K562 (cell line): ENCODE measurements at regions not wholly inside any gene's neighbourhood (a gene's known extent, or its start where the extent isn't known, plus 50 kb on each side); places are given as distances from the start of the nearest gene placed in this dataset.

Experiments
- CBX8 ChIP-seq: fragments of 200-600 bp; sonication (generic); IDR thresholded peaks from 2 replicates; pipeline ENCODE4 v1.6.1; 2012; ENCODE audit warnings: borderline replicate concordance, mixed run types, low read depth, mild to moderate bottlenecking, moderate library complexity, mixed read lengths, low read length, control low read depth, inconsistent platforms; ENCODE audit not compliant: poor library complexity, severe bottlenecking; ENCODE audit errors: extremely low read depth
- ETV1 ChIP-seq: fragments of 450-650 bp; conservative IDR thresholded peaks from 2 replicates; pipeline ENCODE4 v1.6.1; 2016; ENCODE audit warnings: missing genetic modification characterization, control low read depth, low read depth, missing compliant biosample characterization
- GABPA ChIP-seq: fragments of 200-800 bp; sonication (Bioruptor generic); conservative IDR thresholded peaks from 2 replicates; pipeline ENCODE4 v1.6.1; 2016; ENCODE audit warnings: low read depth, missing genetic modification characterization, missing compliant biosample characterization
- NCOR1 ChIP-seq: fragments of 450-650 bp; IDR thresholded peaks from 2 replicates; pipeline ENCODE4 v1.6.1; 2016; ENCODE audit warnings: mild to moderate bottlenecking, moderate library complexity
- NFE2L1 ChIP-seq: fragments of 450-650 bp; IDR thresholded peaks from 2 replicates; pipeline ENCODE4 v1.6.1; 2016; ENCODE audit warnings: missing genetic modification characterization, low read depth, mild to moderate bottlenecking, missing compliant biosample characterization, moderate library complexity, borderline replicate concordance
- NR1H2 ChIP-seq: sonication (generic); formaldehyde crosslinking; IDR thresholded peaks from 2 replicates; pipeline ENCODE4 v1.4.0; 2020; ENCODE audit warnings: mild to moderate bottlenecking, missing genetic modification reagents
- PCBP2 ChIP-seq: fragments of 200-400 bp; formaldehyde crosslinking; IDR thresholded peaks from 2 replicates; pipeline ENCODE4 v1.6.1; 2018; ENCODE audit warnings: low read length, low read depth, mild to moderate bottlenecking, moderate library complexity; ENCODE audit not compliant: poor library complexity, severe bottlenecking
- POLR2AphosphoS2 ChIP-seq: IDR thresholded peaks from 2 replicates; pipeline ENCODE4 v1.6.1; 2012; ENCODE audit warnings: low read length, improper control_type of control experiment
- POLR3A ChIP-seq: IDR thresholded peaks from 2 replicates; pipeline ENCODE4 v1.6.1; 2011; ENCODE audit warnings: borderline replicate concordance, mild to moderate bottlenecking, moderate library complexity; ENCODE audit not compliant: insufficient read length, insufficient read depth; ENCODE audit errors: extremely low read depth
- SAP30 ChIP-seq: fragments of 200-600 bp; sonication (generic); IDR thresholded peaks from 2 replicates; pipeline ENCODE4 v1.6.1; 2012; ENCODE audit warnings: borderline replicate concordance, low read depth, mild to moderate bottlenecking, moderate library complexity, low read length, control low read depth, inconsistent platforms; ENCODE audit not compliant: insufficient read depth, poor library complexity, severe bottlenecking
- ZNF75A ChIP-seq: fragments of 450-650 bp; formaldehyde crosslinking; IDR thresholded peaks from 2 replicates; pipeline ENCODE4 v1.4.0; 2020; ENCODE audit warnings: mild to moderate bottlenecking
- ZZZ3 ChIP-seq: fragments of 450-650 bp; IDR thresholded peaks from 2 replicates; pipeline ENCODE4 v1.6.1; 2016; ENCODE audit warnings: antibody characterized with exemption, mild to moderate bottlenecking, moderate library complexity
- TF ChIP-seq, protein P1 (sequence below), 2 experiments: fragments of 450-650 bp in 1 of 2; sonication (generic) in 1 of 2; formaldehyde crosslinking; conservative IDR thresholded peaks; 2 replicates each; pipeline versions ENCODE4 v1.4.0 to v1.8.1; 2020 to 2022; ENCODE audit warnings: mild to moderate bottlenecking in 1 of 2, missing genetic modification reagents in 1 of 2
- TF ChIP-seq, protein P2 (sequence below), 2 experiments: fragments of 450-650 bp in 1 of 2; sonication (generic) in 1 of 2; formaldehyde crosslinking in 1 of 2; IDR thresholded peaks in 1 of 2; conservative IDR thresholded peaks in 1 of 2; 2 replicates each; pipeline versions ENCODE4 v1.6.1 to v1.8.1; 2016 to 2023; ENCODE audit warnings: mild to moderate bottlenecking in 2 of 2, moderate library complexity in 2 of 2, inconsistent platforms in 1 of 2, missing genetic modification reagents in 1 of 2
- TF ChIP-seq, protein P3 (sequence below): sonication (generic); formaldehyde crosslinking; IDR thresholded peaks from 2 replicates; pipeline ENCODE4 v1.8.1; 2023; ENCODE audit warnings: mild to moderate bottlenecking, missing genetic modification reagents
- TF ChIP-seq, protein P4 (sequence below): sonication (generic); formaldehyde crosslinking; IDR thresholded peaks from 2 replicates; pipeline ENCODE4 v1.4.0; 2020; ENCODE audit warnings: mild to moderate bottlenecking, missing genetic modification reagents
- TF ChIP-seq, protein P5 (sequence below): fragments of 250-450 bp; sonication (Bioruptor Pico); IDR thresholded peaks from 2 replicates; pipeline ENCODE4 v1.4.0; 2020; ENCODE audit warnings: borderline replicate concordance

DNA sequence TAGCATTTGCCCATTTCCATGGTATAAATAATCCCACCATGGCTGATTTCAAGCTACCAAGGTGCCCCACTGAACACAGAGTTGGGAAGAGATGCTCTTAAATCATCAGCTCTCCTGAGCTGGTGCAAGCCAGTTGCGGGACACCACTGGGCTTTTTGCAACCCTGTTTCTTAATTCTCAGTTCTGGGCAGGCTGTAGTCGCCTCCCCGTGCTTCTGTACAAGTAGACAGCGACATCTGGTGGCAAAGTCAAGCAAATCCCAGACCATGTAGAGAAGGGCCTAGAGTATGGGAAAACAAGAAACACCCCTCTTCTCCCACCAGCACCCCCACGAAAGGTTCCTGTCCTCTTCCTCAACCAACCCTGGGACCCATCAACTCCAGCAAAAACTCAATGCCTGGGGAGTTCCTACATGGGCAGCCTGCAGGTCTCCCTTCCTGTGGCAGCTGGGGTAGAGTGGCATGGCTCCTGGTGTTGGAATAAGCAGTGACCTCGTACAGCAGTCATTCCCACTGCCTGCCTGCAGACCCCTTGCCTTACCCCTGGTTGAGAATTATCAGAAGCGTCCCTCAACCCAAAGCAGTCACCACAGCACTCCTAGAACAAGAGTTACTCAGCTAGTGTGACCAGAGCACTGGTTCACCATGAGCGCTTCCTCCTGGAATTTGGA, 68.4 kb downstream of the IGLL5 start (continued):
- TF ChIP-seq, protein P1, sequence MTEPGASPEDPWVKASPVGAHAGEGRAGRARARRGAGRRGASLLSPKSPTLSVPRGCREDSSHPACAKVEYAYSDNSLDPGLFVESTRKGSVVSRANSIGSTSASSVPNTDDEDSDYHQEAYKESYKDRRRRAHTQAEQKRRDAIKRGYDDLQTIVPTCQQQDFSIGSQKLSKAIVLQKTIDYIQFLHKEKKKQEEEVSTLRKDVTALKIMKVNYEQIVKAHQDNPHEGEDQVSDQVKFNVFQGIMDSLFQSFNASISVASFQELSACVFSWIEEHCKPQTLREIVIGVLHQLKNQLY (CRISPR knock-in tag; conservative IDR thresholded peaks at IDR 0.05): peak in 1 of 2 experiments; percentile 91; a peak in 1 of 4 replicates
- TF ChIP-seq POLR2AphosphoS2 (no peak), NFE2L1 (tag) (no peak), ETV1 (tag) (no peak), ZZZ3 (no peak), CBX8 (no peak), PCBP2 (no peak), POLR3A (no peak), GABPA (tag) (no peak), SAP30 (no peak), NR1H2 (CRISPR knock-in tag) (no peak), ZNF75A (no peak), NCOR1 (no peak)
- TF ChIP-seq, protein P2, sequence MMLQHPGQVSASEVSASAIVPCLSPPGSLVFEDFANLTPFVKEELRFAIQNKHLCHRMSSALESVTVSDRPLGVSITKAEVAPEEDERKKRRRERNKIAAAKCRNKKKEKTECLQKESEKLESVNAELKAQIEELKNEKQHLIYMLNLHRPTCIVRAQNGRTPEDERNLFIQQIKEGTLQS (IDR thresholded peaks at IDR 0.05): no peak
- TF ChIP-seq, protein P2 (CRISPR knock-in tag; conservative IDR thresholded peaks at IDR 0.05): peak; percentile 77
- TF ChIP-seq, protein P3, sequence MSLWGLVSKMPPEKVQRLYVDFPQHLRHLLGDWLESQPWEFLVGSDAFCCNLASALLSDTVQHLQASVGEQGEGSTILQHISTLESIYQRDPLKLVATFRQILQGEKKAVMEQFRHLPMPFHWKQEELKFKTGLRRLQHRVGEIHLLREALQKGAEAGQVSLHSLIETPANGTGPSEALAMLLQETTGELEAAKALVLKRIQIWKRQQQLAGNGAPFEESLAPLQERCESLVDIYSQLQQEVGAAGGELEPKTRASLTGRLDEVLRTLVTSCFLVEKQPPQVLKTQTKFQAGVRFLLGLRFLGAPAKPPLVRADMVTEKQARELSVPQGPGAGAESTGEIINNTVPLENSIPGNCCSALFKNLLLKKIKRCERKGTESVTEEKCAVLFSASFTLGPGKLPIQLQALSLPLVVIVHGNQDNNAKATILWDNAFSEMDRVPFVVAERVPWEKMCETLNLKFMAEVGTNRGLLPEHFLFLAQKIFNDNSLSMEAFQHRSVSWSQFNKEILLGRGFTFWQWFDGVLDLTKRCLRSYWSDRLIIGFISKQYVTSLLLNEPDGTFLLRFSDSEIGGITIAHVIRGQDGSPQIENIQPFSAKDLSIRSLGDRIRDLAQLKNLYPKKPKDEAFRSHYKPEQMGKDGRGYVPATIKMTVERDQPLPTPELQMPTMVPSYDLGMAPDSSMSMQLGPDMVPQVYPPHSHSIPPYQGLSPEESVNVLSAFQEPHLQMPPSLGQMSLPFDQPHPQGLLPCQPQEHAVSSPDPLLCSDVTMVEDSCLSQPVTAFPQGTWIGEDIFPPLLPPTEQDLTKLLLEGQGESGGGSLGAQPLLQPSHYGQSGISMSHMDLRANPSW (CRISPR knock-in tag): peak; percentile 57; the same call in 1 of the 2 replicates
- TF ChIP-seq, protein P4, sequence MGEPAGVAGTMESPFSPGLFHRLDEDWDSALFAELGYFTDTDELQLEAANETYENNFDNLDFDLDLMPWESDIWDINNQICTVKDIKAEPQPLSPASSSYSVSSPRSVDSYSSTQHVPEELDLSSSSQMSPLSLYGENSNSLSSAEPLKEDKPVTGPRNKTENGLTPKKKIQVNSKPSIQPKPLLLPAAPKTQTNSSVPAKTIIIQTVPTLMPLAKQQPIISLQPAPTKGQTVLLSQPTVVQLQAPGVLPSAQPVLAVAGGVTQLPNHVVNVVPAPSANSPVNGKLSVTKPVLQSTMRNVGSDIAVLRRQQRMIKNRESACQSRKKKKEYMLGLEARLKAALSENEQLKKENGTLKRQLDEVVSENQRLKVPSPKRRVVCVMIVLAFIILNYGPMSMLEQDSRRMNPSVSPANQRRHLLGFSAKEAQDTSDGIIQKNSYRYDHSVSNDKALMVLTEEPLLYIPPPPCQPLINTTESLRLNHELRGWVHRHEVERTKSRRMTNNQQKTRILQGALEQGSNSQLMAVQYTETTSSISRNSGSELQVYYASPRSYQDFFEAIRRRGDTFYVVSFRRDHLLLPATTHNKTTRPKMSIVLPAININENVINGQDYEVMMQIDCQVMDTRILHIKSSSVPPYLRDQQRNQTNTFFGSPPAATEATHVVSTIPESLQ (CRISPR knock-in tag): no peak
- TF ChIP-seq, protein P5, sequence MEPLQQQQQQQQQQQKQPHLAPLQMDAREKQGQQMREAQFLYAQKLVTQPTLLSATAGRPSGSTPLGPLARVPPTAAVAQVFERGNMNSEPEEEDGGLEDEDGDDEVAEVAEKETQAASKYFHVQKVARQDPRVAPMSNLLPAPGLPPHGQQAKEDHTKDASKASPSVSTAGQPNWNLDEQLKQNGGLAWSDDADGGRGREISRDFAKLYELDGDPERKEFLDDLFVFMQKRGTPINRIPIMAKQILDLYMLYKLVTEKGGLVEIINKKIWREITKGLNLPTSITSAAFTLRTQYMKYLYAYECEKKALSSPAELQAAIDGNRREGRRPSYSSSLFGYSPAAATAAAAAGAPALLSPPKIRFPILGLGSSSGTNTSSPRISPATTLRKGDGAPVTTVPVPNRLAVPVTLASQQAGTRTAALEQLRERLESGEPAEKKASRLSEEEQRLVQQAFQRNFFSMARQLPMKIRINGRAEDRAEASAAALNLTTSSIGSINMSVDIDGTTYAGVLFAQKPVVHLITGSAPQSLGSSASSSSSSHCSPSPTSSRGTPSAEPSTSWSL (CRISPR knock-in tag): no peak
